GM23248 (cell line): ENCODE measurements at regions not wholly inside any gene's neighbourhood (a gene's known extent, or its start where the extent isn't known, plus 50 kb on each side); places are given as distances from the start of the nearest gene placed in this dataset.

Experiments used
- EZH2 ChIP-seq: fragments of 200-600 bp; sonication (generic); IDR thresholded peaks from 2 replicates; pipeline ENCODE4 v1.6.1; 2018; ENCODE audit warnings: antibody characterized with exemption, mild to moderate bottlenecking; ENCODE audit not compliant: insufficient read depth, poor library complexity, severe bottlenecking
- EZH2phosphoT487 ChIP-seq: fragments of 200-600 bp; sonication (generic); IDR thresholded peaks from 2 replicates; pipeline ENCODE4 v1.6.1; 2018; ENCODE audit warnings: antibody characterized with exemption, moderate library complexity, mild to moderate bottlenecking, low read depth; ENCODE audit not compliant: insufficient read depth

DNA sequence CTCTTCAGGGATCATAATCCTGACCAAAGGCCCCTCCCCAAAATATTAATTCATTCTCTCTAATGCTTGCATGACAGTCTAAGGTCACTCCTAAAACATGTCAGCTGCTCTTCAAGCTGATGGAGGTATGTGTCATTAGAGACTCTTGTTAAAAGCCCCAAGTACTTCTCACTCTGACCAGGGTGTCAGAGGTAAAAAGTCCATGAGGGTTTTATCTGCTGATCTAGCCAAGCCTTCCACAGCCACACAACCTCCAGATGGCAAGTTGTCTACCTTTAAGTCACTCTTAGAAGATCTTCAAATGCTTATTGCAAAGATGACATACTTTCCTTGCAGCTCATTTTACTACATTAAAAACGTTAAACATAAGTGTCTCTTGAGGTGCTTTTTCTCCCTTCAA, 83.6 kb upstream of the ETAA1 start:
- TF ChIP-seq EZH2phosphoT487: no peak
- no peak for TF ChIP-seq EZH2
